Epithelial cell of prostate (primary cell): ENCODE measurements at regions not wholly inside any gene's neighbourhood (a gene's known extent, or its start where the extent isn't known, plus 50 kb on each side); places are given as distances from the start of the nearest gene placed in this dataset.

Experiments used
- DNase-seq: peaks from one replicate; pipeline ENCODE4 v3.0.0-alpha.2; 2011; ENCODE audit warnings: low read depth, low spot score
- H3K27ac ChIP-seq: fragments of 450-650 bp; 2 replicates; pipeline ENCODE4 v1.5.1; 2017; ENCODE audit warnings: mild to moderate bottlenecking

DNA sequence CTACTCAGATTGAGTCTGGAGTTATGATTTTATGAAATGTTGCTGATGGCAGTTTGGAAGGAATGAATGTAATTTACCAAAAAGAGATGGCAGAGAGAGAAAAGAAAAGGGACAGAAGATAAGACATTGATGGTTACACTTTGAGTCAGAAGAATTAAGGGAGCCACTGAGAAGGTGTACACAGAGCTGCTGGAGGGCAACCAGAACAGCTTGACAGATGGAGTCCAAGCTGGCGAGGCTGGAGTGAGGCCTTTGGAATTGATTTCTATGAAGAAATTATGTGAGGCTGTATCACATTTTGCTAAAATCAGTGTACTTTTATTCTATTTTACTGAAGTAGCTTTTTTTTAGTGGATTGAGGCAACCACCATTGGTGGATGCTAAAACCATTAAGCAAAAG is 740.5 kb downstream of the REEP3 start:
- H3K27ac ChIP-seq, result no peak overlapping the region
- no peak for DNase-seq

DNA sequence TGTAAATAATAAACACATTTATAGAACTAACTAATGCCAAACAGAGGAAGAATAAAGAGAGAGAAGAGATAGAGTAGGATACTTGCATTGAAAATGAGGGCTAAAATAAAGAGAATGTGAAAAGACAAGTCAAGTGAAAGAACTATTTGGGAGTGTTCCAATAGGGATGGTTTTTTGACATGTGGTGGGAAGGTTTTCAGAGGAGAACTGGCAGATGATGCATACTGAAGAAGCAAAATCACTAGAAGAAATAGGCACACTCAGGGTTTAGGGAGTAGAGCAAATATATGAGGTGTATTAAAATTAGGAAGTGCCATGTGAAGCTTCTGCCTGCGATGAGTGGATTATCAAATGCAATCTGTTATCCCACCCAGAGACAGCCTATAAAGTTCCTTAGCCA is 744.8 kb downstream of the REEP3 start:
- no peak for DNase-seq
- H3K27ac ChIP-seq, result no peak overlapping the region

DNA sequence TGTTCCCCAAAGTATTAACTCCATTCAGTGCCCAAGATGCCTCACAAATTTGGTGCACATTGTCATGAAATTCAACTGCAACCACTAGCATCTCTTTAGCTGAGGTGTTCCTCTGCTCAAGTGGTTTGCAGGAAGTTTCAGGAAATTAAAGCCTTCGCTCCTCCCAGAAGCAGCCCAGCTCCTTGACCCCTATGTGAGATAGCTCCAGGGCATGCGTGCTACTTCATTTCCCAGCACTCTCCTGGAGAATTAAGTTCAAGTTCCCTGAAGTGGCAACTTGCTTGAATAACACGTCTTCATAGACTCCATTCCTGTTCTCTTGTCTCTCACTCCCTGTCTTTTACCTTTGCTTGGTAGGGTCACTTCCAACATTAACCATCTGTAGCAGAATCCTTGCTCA is 750.3 kb downstream of the REEP3 start:
- DNase-seq, result no peak
- H3K27ac ChIP-seq, result no peak overlapping the region

DNA sequence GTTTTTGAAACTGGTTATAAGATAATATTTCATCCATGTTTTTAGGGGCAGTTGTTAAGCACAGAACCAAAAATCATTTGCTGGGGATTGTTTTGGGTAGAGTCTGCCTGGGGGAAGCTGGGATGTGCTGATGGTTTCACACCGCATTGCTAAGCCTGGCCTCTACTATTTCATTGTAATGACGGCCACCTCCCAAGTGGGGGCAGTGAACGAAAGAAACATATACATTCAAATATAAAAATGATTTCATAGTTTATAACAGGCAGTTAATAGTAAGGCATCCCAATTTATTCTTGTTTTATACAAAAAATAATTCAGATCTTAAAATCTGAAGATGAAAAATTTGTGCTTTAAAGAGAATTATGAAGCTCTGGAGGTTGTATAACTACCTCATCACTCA is 750.8 kb downstream of the REEP3 start:
- no peak overlapping the region for H3K27ac ChIP-seq
- DNase-seq, result no peak

DNA sequence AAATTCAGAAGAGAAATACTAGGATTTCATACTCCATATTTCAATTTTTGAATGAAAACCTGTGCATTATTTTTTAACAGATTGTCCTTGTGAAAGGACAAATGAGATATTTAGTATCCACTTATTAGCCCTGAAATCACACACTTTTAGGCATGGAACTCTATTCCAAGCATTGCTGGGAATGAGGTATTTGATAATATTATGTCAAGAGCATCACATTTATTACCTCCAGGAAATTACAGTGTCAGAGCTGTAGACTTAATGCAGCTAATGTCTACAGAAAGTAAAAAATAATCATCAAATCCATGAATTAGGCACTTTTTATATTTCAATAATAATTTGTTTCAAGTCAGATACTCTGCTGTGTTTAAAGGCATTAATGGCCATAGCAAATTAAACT is 753.8 kb downstream of the REEP3 start:
- no peak overlapping the region for H3K27ac ChIP-seq
- no peak for DNase-seq

DNA sequence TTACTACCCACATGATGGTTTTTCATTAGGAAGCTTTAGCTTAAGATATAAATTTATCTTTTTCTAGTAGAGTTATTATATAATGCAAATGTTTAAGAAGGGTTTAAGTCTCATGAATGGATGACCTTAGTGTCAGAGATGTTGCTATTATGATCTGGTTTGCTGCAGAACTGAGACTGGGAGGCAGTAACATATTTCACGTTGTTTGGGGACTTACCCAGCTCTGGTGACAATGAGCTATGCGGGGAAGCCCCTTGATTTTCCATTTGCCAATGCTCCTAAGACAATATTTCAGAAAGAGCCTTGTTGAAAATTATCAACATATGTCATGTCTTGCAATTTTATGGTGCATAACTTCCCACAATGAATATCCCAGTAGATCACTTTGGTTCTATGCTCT is 754.6 kb downstream of the REEP3 start:
- H3K27ac ChIP-seq, result no peak overlapping the region
- no peak for DNase-seq

DNA sequence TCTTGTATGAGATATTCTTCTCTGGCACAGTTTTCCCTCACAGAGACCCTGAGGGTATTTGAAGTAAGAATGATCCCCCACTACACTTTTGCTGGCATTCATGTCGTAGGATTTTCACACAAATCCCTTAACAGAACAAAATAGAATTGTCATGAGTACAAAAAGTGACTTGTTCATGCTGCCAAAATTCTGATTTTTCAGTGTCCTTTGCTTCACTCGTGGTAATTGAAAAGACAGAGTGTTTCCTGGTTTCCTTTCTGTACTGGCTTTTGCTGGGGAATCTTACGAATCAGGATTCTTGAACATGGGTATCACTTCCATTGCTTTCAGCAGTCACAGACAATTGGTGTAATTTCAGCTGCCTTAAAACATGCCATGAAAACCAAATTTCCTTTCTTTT is 756.3 kb downstream of the REEP3 start:
- no peak for DNase-seq
- no peak overlapping the region for H3K27ac ChIP-seq

DNA sequence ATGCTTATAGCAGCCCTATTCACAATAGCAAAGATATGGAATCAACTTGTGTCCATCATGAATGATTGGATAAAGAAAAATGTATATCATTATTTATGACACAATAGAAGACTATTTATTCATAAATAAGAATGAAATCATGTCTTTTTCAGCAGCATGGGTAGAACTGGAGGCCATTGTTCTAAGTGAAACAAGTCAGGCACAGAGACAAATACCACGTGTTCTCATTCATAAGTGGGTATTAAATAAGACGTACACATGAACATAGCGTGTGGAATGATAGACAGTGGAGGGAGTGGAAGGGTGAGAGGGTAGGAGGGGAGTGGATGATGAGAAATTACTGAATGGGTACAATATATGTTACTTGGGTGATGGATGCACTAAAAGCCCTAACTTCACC is 762.4 kb downstream of the REEP3 start:
- no peak overlapping the region for H3K27ac ChIP-seq
- DNase-seq, result no peak

DNA sequence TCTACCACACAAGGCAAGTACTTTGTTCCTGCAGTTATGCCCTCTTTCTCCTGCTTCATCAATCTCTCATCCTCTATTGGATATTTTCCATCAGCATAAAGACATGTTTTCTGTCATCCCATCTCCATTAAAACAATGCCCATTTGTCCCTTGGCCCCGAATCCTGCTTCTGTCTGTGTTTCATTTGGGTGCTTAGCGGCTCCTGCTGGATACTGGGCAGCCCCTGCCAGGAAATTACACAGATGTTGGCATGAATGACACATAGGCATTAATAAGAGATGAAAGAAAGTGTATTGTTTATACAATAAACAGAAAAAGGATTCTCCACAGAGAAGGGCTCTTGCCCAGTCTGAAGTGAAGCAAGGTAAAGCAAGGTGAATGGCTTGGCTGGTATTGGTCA is 765.3 kb downstream of the REEP3 start:
- DNase-seq, result no peak
- no peak overlapping the region for H3K27ac ChIP-seq

DNA sequence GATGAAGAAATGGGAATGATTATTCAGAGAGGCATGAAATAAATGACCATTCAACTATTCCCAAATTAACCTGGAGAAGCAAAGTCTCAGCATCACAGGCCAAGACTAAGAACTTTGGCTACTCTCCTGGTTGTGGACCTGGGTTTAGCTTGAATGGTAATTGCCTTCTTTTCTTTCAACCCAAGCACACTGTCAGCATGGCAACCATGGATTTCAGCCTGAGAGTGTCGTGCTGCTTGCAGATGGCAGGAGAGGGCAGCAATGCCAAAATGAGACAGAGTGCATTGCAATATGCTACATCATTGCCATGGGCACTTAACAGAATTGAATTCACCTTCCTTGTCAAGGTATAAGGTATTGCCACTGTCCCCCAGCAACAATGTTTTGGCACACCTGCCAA is 767.2 kb downstream of the REEP3 start:
- no peak overlapping the region for H3K27ac ChIP-seq
- no peak for DNase-seq

DNA sequence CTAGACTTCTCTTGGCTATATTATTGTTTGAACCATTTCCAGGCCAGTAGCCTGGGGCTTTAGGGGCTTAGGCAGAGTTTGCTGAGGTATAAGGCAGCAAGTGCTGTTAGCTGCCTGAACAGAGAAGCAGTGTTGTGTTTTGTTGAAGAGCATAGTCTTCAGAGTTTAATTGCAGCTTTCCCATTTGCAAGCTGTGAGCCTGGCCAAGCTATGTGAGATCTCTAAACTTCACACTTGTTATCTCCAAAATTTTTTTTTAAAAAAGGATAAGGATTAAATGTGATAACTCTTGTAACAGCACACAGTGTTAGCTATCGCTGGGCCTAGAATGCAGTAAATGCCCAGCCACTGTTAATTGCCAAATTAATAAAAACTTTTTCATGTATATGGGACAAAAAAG is 782.4 kb downstream of the REEP3 start:
- H3K27ac ChIP-seq, result no peak overlapping the region
- DNase-seq, result no peak

DNA sequence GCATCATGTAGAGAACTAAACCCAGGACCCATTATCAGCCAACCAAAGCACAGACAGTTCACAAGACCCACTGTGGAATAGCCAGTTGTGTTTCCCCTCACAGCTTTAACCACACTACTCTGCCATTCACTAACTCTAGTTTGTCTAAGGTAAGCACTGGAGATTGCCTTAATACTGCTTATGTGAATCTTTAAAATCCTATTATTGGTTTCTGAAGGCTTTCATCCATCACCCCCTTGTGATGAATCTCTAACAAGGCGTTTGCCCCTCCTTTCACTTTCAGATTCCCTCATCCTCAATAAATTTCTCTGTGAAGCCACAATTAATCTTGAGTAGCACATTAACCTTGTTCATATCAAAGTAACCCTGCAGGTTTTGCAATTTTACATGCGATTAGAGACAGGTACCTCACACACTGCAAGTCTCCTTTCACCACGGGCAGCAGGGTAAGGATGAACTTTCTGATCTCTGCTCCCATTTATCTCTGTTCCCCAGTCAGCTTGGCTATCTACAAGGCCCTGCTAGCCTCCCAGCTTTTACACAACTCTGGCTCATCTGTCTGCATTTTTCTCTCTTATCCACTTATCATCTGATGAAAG is 785.6 kb downstream of the REEP3 start:
- no peak for DNase-seq
- H3K27ac ChIP-seq, result no peak overlapping the region

DNA sequence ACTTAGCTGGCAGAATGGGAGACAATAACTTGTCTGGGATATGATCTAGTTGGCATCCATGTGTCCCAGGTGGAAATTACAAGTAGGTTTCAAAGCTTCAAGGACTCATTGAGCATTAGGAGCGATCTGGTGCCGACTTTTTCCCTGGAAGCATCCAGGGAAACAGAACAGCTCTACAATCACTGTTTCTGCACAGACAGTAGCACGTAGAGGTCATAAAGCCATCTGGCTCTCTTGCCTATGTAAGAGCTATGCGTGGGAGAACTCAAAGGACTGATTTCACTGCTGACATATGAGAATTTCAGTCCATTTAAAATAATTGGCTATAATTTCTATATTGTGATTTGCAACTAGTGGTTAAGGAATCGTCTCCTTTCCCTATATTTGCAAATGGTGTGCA is 791.7 kb downstream of the REEP3 start:
- no peak for DNase-seq
- H3K27ac ChIP-seq, result no peak overlapping the region

DNA sequence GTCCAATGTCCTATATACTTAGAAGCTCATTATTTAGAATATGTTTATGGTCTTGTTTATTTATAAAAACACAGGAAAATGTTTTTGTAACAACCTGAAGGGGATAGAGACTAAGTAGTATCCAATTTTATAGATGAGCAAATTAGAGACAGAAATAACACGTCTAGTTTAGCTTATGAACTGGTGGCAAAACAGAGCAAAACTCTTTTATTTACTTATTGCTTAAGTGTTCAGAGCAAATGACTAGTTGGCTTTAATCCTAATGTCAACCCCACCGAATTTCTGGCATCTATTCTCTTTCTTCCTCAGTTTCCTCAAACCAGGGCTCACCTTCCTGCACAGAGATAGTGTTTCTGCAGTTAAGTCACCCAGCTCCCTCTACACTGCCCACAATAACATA is 792.8 kb downstream of the REEP3 start:
- H3K27ac ChIP-seq, result no peak overlapping the region
- DNase-seq, result no peak

DNA sequence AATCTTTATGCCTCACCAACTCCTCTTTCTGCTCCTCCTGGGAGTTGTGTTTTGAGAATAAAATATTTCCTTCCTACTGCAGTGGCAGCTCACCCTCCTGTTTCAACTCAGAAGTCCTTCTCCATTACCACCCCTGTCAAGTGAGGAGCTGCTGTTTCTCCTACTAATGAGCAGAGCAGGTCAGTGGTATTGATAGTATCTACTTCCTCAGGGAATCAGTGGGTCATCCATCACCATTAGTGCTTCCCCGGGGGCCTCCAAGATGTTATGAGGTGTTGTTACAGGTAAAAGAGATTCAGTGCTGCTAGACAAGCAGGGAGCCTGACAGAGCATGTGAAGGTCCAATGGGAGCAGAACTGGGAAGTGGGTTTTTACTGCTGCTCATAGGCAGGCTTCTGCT is 795.2 kb downstream of the REEP3 start:
- no peak for DNase-seq

DNA sequence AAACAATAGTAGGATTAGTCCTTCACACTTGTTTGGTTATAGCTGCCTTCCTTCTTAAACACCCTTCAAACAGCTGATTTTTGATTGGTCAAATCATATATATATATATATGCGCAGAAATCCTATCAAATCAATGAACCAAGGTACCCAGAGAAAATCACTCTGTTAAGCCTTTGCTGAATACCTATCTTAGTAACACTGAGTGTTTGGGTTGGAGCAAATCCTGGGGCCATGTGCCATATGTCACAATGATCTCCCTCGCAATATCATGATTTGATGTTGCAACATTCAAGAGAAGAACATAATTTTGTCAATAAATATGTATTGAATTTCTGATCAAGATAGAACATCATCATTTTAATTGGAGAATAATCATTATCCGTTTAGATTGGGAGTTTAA is 795.6 kb downstream of the REEP3 start:
- H3K27ac ChIP-seq, result no peak overlapping the region
- no peak for DNase-seq

More for the DNA sequence above, 795.2 kb downstream of the REEP3 start:
- no peak overlapping the region for H3K27ac ChIP-seq

DNA sequence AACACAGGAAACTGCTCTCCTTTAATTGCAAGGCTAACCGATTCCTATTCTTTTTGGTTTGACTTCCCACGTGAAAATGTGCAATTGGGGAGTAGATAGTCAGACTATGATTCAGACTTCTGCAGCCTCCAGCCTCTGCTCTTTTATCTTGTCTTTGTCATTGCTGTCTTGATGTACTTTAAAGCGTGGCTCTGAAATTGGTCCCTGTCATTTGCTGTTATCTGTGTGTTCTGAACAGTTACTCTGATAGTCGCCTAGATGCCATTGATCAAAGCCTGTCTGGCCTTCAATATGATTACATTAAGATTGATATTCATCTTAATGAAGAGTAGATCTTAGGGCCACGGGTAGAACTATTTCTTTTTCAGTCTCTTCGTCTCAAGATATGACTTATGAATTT is 799.2 kb downstream of the REEP3 start:
- H3K27ac ChIP-seq, result no peak overlapping the region
- no peak for DNase-seq

DNA sequence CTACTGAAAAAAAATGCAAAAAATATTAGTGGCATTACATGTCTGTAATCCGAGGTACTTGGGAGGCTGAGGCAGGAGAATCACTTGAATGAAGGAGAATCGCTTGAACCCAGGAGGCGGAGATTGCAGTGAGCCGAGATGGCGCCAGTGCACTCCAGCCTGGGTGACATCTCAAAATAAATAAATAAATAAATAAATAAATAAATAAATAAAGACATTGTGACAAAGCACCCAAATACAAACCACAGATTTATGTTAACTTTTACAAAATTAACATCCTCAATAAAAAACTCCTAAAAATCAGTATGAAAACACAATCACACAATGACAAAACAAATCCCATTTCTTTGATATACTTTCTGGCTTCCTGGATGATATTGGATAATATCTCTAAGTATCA is 808.3 kb downstream of the REEP3 start:
- DNase-seq, result no peak

DNA sequence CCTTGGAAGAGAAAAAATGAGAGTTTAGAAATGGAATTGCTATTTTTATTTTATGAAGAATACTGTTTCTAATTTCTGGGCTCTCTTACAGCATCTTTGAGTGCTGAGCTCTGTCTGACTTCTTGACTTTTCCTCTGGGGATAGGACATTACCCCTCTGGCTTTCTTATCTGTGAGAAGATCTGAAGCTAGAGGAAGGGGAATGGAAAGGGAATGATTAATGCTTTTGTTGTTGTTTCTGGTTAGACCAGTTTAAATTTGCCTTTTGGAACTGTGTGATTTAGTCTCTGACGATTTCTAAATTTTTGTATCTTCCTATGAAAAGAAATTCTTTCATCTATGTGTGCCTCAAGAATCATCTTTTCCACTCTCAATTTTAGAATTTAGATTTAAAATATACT is 811.4 kb downstream of the REEP3 start:
- DNase-seq, result no peak
- H3K27ac ChIP-seq, result no peak overlapping the region

More for the DNA sequence above, 808.3 kb downstream of the REEP3 start:
- H3K27ac ChIP-seq, result no peak overlapping the region

DNA sequence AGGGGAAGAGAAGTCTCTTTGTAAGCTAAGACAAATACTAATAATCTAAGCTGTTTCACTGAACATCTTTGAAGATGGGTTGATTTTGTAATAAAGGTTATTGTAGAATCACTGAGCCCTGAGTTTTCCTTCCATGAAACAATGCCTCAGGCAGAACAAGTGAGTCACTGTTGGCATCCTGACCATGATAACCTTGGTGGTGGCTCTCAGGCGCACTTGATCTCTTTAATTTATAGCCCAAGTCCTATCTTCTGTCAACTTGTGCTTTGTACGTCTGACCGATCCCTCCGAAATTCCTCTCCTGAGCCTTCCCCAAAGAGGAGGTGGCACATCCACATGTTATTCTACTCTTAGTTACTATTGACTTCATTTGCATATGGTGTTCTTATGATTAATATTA is 812.9 kb downstream of the REEP3 start:
- DNase-seq, result no peak

DNA sequence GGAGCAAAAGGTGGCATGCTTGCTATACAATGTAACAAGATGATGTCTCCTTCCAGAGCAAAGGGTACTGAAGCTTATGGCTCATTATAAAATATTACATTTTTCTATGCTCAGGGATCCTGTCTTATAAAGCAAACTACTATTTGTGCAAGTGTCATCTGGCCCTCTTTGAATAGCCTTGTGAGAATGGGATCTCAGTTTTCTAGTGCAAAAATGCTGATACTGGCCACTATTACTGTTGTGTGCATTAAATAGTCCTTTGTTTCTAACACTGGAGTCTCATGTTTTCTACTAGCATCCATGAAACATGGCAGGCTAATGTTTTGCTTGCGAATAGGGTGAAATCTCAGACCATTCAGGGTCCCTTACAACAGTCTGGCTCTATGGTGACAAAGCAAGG is 823.0 kb downstream of the REEP3 start:
- DNase-seq, result no peak
- no peak overlapping the region for H3K27ac ChIP-seq

More for the DNA sequence above, 812.9 kb downstream of the REEP3 start:
- no peak overlapping the region for H3K27ac ChIP-seq

DNA sequence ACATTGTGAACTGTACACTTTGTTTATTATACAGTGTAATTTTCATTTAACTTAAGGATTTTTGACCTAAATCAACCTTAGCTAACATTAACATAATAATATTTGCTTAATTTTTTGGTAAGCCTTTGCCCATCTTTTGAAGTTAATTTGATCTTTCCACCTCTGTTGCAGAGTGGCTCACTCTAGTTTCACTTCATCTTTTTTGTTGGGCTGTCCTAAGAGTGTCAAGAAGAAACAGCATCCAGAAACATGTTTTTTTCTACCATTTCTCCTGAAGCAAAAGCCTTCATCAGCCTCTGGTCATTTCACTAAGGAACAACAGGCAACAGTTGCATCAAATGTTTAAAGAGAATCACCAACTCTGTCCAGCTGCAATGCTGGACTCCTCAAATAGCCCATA is 824.7 kb downstream of the REEP3 start:
- no peak overlapping the region for H3K27ac ChIP-seq
- DNase-seq, result no peak

DNA sequence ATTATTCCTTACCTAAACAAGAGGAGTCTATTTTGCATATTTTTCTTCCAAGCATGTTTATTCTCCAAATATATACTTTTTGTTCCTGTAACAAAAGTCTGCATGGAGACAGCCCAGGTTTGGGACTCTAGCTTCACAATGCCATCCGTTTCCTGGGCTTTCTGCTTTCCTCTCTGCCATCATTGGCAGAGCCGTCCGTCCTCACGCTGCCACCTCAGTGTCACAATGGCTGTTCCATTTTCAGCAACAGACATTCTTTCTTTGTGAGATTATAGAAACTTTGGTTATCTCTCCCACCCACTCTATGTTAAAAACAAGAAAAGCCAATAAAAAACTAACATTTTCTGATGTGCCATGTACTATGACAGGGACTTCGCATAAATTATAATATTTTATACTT is 825.2 kb downstream of the REEP3 start:
- H3K27ac ChIP-seq, result no peak overlapping the region
- no peak for DNase-seq
